HL-60 (cell line): ENCODE measurements at regions not wholly inside any gene's neighbourhood (a gene's known extent, or its start where the extent isn't known, plus 50 kb on each side); places are given as distances from the start of the nearest gene placed in this dataset.

Source experiments
- GABPA ChIP-seq: IDR thresholded peaks from 2 replicates; pipeline ENCODE4 v1.6.1; 2012; ENCODE audit warnings: low read depth
- POLR2AphosphoS5 ChIP-seq: IDR thresholded peaks from 2 replicates; pipeline ENCODE4 v1.6.1; 2012; ENCODE audit warnings: low read depth
- REST ChIP-seq: IDR thresholded peaks from 2 replicates; pipeline ENCODE4 v1.6.1; 2012; ENCODE audit warnings: low read depth; ENCODE audit not compliant: insufficient replicate concordance
- TF ChIP-seq, protein P1 (sequence below): IDR thresholded peaks from one replicate; pipeline ENCODE4 v1.5.1; 2011; ENCODE audit warnings: low read length, control low read depth, inconsistent platforms; ENCODE audit not compliant: insufficient read depth

DNA sequence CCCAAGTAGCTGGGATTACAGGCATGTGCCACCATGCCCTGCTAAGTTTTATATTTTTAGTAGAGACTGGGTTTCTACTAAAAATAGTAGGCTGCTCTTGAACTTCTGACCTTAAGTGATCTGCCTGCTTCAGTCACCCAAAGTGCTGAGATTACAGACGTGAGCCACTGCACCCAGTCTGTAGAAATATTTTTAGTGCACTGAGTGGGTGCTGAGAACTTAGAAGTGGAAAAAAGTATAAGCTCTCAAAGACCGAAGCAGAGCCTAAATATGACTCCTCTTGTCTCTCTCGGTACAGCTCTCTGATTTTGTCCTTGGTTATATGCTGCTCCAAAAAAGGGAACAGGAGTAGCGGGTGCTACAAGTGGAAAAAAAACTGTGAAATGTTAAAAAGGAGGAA is 353.8 kb upstream of the IZUMO3 start:
- TF ChIP-seq, protein P1, sequence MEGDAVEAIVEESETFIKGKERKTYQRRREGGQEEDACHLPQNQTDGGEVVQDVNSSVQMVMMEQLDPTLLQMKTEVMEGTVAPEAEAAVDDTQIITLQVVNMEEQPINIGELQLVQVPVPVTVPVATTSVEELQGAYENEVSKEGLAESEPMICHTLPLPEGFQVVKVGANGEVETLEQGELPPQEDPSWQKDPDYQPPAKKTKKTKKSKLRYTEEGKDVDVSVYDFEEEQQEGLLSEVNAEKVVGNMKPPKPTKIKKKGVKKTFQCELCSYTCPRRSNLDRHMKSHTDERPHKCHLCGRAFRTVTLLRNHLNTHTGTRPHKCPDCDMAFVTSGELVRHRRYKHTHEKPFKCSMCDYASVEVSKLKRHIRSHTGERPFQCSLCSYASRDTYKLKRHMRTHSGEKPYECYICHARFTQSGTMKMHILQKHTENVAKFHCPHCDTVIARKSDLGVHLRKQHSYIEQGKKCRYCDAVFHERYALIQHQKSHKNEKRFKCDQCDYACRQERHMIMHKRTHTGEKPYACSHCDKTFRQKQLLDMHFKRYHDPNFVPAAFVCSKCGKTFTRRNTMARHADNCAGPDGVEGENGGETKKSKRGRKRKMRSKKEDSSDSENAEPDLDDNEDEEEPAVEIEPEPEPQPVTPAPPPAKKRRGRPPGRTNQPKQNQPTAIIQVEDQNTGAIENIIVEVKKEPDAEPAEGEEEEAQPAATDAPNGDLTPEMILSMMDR, result no peak
- TF ChIP-seq REST, result no peak
- no peak for TF ChIP-seq POLR2AphosphoS5
- no peak for TF ChIP-seq GABPA
